Ishikawa (cell line): ENCODE measurements at regions not wholly inside any gene's neighbourhood (a gene's known extent, or its start where the extent isn't known, plus 50 kb on each side); places are given as distances from the start of the nearest gene placed in this dataset.

ENCODE experiments used
- CEBPB ChIP-seq: IDR thresholded peaks from 2 replicates; pipeline ENCODE4 v1.6.1; 2012
- CREB1 ChIP-seq: IDR thresholded peaks from 2 replicates; pipeline ENCODE4 v1.6.1; 2012; ENCODE audit warnings: low read depth
- EGR1 ChIP-seq: IDR thresholded peaks from 2 replicates; pipeline ENCODE4 v1.6.1; 2012
- EP300 ChIP-seq: IDR thresholded peaks from 2 replicates; pipeline ENCODE4 v1.6.1; 2012; ENCODE audit warnings: borderline replicate concordance
- FOXM1 ChIP-seq: IDR thresholded peaks from 2 replicates; pipeline ENCODE4 v1.6.1; 2012; ENCODE audit warnings: low read depth, borderline replicate concordance
- MAX ChIP-seq: IDR thresholded peaks from 2 replicates; pipeline ENCODE4 v1.6.1; 2012
- NFIC ChIP-seq: IDR thresholded peaks from 2 replicates; pipeline ENCODE4 v1.6.1; 2012
- RAD21 ChIP-seq: IDR thresholded peaks from 2 replicates; pipeline ENCODE4 v1.6.1; 2012; ENCODE audit warnings: low read depth
- REST ChIP-seq: IDR thresholded peaks from 2 replicates; pipeline ENCODE4 v1.6.1; 2012; ENCODE audit warnings: low read depth, mild to moderate bottlenecking
- TAF1 ChIP-seq: IDR thresholded peaks from 2 replicates; pipeline ENCODE4 v1.6.1; 2012; ENCODE audit warnings: low read depth, mild to moderate bottlenecking
- TCF12 ChIP-seq: IDR thresholded peaks from 2 replicates; pipeline ENCODE4 v1.6.1; 2012; ENCODE audit warnings: low read depth
- TEAD4 ChIP-seq: IDR thresholded peaks from 2 replicates; pipeline ENCODE4 v1.6.1; 2012
- YY1 ChIP-seq: IDR thresholded peaks from 2 replicates; pipeline ENCODE4 v1.6.1; 2012; ENCODE audit warnings: low read depth
- ZBTB7A ChIP-seq: IDR thresholded peaks from 2 replicates; pipeline ENCODE4 v1.6.1; 2012; ENCODE audit warnings: low read depth
- TF ChIP-seq, protein P1 (sequence below): IDR thresholded peaks from 2 replicates; pipeline ENCODE4 v1.6.1; 2012

DNA sequence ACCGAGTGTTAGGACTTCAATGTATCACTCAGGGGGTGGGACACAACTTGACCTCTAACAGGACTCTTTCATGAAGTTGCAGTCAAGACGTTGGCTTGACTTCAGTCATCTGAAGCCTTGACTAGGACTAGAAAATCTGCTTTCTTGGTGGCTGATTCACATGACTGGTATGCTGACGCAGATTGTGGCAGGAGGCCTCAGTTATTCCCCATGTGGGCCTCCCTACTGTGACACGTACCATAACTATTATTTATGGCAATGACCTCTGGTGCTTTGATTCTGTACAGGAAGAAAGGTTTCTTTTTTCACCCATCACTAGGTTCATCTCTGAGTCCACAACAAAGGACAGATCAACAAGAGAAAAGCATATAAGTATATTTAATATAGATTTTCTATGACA, 270.4 kb downstream of the NEDD1 start:
- no peak for TF ChIP-seq CREB1
- TF ChIP-seq NFIC, result peak; percentile 56
- peak; percentile 74 for TF ChIP-seq TEAD4
- TF ChIP-seq EP300, result peak; percentile 67; the same call in 1 of the 2 replicates
- TF ChIP-seq TCF12, result peak; percentile 69

GRCh38 chr12:97181571-97182265, 274.7 kb downstream of the NEDD1 start:
- TF ChIP-seq FOXM1, result no peak

- TF ChIP-seq TCF12 (no peak), FOXM1 (no peak), MAX (no peak), EGR1 (no peak), REST (no peak), TEAD4 (no peak), ZBTB7A (no peak), RAD21 (no peak), CREB1 (no peak), TAF1 (no peak), CEBPB (no peak), EP300 (no peak), NFIC (no peak), YY1 (no peak)
- TF ChIP-seq, protein P1, sequence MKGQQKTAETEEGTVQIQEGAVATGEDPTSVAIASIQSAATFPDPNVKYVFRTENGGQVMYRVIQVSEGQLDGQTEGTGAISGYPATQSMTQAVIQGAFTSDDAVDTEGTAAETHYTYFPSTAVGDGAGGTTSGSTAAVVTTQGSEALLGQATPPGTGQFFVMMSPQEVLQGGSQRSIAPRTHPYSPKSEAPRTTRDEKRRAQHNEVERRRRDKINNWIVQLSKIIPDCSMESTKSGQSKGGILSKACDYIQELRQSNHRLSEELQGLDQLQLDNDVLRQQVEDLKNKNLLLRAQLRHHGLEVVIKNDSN, result no peak
These were observed 275.7 kb downstream of the NEDD1 start for GRCh38 chr12:97182769-97183168.

GRCh38 chr12:97184127-97184773, 277.2 kb downstream of the NEDD1 start:
- TF ChIP-seq TAF1 (no peak), EP300 (no peak), FOXM1 (no peak), EGR1 (no peak), CREB1 (no peak), NFIC (no peak), TEAD4 (no peak), RAD21 (no peak), REST (no peak), TCF12 (no peak), ZBTB7A (no peak), YY1 (no peak), MAX (no peak), CEBPB (no peak)
- TF ChIP-seq, protein P1, result no peak

DNA sequence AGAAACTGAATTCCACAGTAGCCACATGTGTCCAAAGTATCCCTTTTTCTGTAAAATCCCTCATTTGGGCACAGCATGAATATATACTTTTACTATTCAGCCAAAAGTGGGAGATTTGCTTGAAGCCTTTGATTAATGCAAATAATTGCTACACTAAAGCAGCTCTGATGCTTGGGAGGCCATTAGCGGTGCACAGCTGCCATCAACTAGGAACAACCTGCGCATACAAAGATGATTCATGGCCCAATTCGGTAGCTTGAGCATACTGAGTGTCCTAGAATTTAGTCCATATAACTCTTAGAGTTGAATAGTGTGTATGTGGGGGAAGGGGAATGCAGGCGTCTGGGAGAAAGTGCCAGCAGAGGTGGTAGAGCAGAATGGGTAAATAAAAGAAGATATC, 277.0 kb upstream of the RMST start:
- TF ChIP-seq FOXM1, result no peak
- TF ChIP-seq NFIC, result no peak
- no peak for TF ChIP-seq TCF12
- TF ChIP-seq, protein P1, result no peak
- TF ChIP-seq TEAD4, result no peak
- no peak for TF ChIP-seq CEBPB
- no peak for TF ChIP-seq REST
- no peak for TF ChIP-seq YY1
- TF ChIP-seq TAF1, result no peak
- TF ChIP-seq MAX, result no peak
- no peak for TF ChIP-seq RAD21
- TF ChIP-seq EGR1, result no peak
